Peyer's patch (tissue), 4 donors: ENCODE measurements at regions not wholly inside any gene's neighbourhood (a gene's known extent, or its start where the extent isn't known, plus 50 kb on each side); places are given as distances from the start of the nearest gene placed in this dataset.
"Not testable (repeated sequence)": the region's sequence is repeated elsewhere in the genome, so short reads cannot be mapped to it uniquely, and the experiment has no call there.

Experiments used
- DNase-seq, 3 donors: peaks; one replicate each; pipeline ENCODE4 v3.0.0-alpha.2; 2017 to 2019
- H3K27ac ChIP-seq, 4 donors: fragments of 200-600 bp; sonication (generic); one replicate each; pipeline ENCODE4 v1.5.1; 2016 to 2019
- H3K27me3 ChIP-seq, 2 donors: fragments of 200-600 bp; sonication (generic); one replicate each; pipeline ENCODE4 v1.5.1; 2019
- H3K36me3 ChIP-seq, 3 donors: fragments of 200-600 bp; sonication (generic); one replicate each; pipeline ENCODE4 v1.5.1; 2016 to 2019
- H3K4me1 ChIP-seq, 4 donors: fragments of 200-600 bp; sonication (generic); one replicate each; pipeline ENCODE4 v1.5.1; 2016 to 2019
- H3K4me3 ChIP-seq, 4 donors: fragments of 200-600 bp; sonication (generic); 1 replicate in 3 of 4; 2 replicates in 1 of 4; pipeline ENCODE4 v1.5.1; 2016 to 2019; ENCODE audit warnings: mild to moderate bottlenecking in 1 of 4
- H3K9me3 ChIP-seq, 4 donors: fragments of 200-600 bp; sonication (generic); one replicate each; pipeline ENCODE4 v1.5.1; 2016 to 2019; ENCODE audit warnings: mild to moderate bottlenecking in 1 of 4
- POLR2A ChIP-seq, 2 donors: fragments of 450-650 bp; IDR thresholded peaks; one replicate each; pipeline ENCODE4 v1.5.1; 2017; ENCODE audit warnings: antibody characterized with exemption in 2 of 2, mild to moderate bottlenecking in 2 of 2, moderate library complexity in 2 of 2
- TF ChIP-seq, protein P1 (sequence below), 6 experiments: fragments of 450-650 bp in 4 of 6; fragments of 200-600 bp in 2 of 6; sonication (generic) in 1 of 6; IDR thresholded peaks; one replicate each; pipeline ENCODE4 v1.5.1; 2017 to 2019; ENCODE audit warnings: antibody characterized with exemption in 6 of 6, mild to moderate bottlenecking in 3 of 6, moderate library complexity in 1 of 6

DNA sequence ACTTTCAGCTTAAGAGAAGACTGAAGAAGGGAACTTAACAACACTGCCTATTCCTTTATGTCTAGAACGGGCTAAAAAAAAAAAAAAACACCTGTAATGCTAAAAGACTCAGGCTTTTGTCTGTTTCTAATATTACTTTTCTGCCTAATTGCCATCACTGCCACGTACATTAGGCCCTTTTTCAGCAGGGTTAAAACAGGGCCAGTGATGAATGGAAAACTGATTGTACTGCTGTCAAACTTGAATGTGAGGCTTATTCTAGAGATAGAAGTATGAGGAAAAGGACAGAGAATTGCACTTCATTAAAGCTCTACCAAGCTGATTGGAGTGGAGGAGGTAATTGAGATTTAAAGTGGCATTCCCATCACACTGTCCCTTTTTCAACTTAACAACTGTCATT lies 535.8 kb downstream of the PRKD1 start:
- TF ChIP-seq POLR2A (IDR thresholded peaks at IDR 0.05), result no peak
- TF ChIP-seq, protein P1, sequence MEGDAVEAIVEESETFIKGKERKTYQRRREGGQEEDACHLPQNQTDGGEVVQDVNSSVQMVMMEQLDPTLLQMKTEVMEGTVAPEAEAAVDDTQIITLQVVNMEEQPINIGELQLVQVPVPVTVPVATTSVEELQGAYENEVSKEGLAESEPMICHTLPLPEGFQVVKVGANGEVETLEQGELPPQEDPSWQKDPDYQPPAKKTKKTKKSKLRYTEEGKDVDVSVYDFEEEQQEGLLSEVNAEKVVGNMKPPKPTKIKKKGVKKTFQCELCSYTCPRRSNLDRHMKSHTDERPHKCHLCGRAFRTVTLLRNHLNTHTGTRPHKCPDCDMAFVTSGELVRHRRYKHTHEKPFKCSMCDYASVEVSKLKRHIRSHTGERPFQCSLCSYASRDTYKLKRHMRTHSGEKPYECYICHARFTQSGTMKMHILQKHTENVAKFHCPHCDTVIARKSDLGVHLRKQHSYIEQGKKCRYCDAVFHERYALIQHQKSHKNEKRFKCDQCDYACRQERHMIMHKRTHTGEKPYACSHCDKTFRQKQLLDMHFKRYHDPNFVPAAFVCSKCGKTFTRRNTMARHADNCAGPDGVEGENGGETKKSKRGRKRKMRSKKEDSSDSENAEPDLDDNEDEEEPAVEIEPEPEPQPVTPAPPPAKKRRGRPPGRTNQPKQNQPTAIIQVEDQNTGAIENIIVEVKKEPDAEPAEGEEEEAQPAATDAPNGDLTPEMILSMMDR (IDR thresholded peaks at IDR 0.05), result no peak
- H3K4me3 ChIP-seq, result no peak overlapping the region
- H3K27me3 ChIP-seq, result no peaks in the 10 kb centered on the region
- H3K36me3 ChIP-seq, result no peaks in the 10 kb centered on the region
- H3K9me3 ChIP-seq, result no peaks in the 10 kb centered on the region
- H3K4me1 ChIP-seq, result peaks cover 0 to 10% (median 0%) of the 10 kb centered on the region in 4 donors
- DNase-seq, result no peak
- H3K27ac ChIP-seq, result peak overlapping the region in 2 of 4 donors; percentile 27 to 56

DNA sequence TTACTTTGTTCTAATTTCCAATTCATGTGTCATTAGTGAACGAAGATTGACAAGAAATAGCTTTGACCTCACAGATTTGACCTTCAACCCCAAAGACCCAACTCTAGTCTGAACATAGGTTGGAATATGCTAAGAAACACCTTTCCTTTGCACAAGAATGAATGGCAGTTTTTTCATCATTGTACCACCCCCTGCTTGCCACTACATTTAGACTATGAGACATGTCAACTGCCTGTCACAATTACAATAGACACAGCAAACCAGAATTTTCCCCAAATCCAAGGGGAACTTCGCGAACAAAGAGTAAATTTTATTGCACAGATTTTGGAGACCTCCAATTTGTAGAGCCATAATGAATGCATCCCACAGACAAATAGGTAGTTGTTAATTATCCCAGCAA lies 535.4 kb downstream of the PRKD1 start:
- Histone ChIP-seq H3K27me3 (no peaks in the 10 kb centered on the region), H3K9me3 (no peaks in the 10 kb centered on the region), H3K4me1 (peaks cover 0 to 10% (median 0%) of the 10 kb centered on the region in 4 donors), H3K36me3 (no peaks in the 10 kb centered on the region), H3K27ac (peak overlapping the region in 2 of 4 donors; percentile 27 to 56), H3K4me3 (no peak overlapping the region)
- no peak for DNase-seq
- no peak for TF ChIP-seq POLR2A (IDR thresholded peaks at IDR 0.05)
- TF ChIP-seq, protein P1 (IDR thresholded peaks at IDR 0.05), result no peak

DNA sequence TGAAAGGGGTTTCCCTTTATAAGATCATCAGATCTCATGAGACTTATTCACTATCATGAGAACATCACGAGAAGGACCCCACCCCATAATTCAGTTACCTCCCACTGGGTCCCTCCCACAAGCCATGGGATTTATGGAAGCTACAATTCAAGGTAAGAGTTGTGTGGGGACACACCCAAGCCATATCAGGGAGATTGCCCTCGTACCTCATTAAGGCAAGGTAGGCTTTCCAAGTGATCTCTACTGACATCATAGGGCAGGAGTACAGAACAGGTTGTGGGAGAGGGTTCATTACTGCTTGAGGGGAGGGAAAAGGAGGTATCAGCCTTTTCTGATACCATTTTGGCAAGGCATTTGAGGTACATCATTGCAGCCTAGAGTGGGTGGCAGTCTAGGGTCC lies 524.6 kb downstream of the PRKD1 start:
- TF ChIP-seq, protein P1 (IDR thresholded peaks at IDR 0.05), result peak in 1 of 6 experiments; percentile 10
- no peak for TF ChIP-seq POLR2A (IDR thresholded peaks at IDR 0.05)
- DNase-seq, result peak in 1 of 3 donors; percentile 69
- Histone ChIP-seq H3K4me3 (no peak overlapping the region), H3K27ac (peak overlapping the region in 1 of 4 donors; percentile 25), H3K4me1 (no peaks in the 10 kb centered on the region), H3K9me3 (no peaks in the 10 kb centered on the region), H3K36me3 (no peaks in the 10 kb centered on the region), H3K27me3 (no peaks in the 10 kb centered on the region)

DNA sequence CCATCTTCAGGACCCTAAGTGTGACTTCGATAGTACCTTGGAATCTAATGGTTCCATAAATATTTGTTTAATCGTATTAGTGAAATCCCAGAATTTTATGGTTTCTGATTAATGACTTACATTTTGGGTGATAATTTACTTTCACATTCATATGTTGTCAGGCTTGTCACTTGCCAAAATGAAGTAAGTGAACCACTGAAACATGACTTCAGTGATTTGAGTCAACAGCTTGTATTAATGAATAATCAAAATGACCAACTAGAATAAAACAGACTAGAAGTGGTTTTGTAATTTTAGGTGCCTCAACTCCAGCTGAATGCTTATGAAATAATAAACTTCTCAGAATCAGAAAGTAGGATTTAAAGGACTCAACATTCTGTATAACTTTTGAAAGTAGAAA lies 517.1 kb downstream of the PRKD1 start:
- no peaks in the 10 kb centered on the region for H3K36me3 ChIP-seq
- DNase-seq, result no peak
- H3K4me1 ChIP-seq, result no peaks in the 10 kb centered on the region
- H3K27me3 ChIP-seq, result no peaks in the 10 kb centered on the region
- no peak overlapping the region for H3K4me3 ChIP-seq
- H3K27ac ChIP-seq, result no peak overlapping the region
- TF ChIP-seq, protein P1 (IDR thresholded peaks at IDR 0.05), result no peak
- no peak for TF ChIP-seq POLR2A (IDR thresholded peaks at IDR 0.05)
- no peaks in the 10 kb centered on the region for H3K9me3 ChIP-seq

DNA sequence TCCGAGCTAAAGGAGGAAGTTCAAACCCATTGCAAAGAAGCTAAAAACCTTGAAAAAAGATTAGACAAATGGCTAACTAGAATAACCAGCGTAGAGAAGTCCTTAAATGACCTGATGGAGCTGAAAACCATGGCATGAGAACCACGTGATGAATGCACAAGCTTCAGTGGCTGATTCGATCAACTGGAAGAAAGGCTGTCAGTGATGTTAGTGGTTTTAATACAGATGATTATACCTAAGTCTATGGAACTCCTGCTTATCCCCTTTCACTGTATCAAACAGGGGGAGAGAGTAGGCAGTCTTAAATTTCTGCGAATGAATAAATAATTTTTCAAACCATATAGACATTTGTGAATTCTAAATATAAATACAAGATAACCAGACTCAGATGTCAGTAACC lies 512.7 kb downstream of the PRKD1 start:
- not testable (repeated sequence) for DNase-seq, H3K36me3 ChIP-seq, H3K4me3 ChIP-seq, H3K27ac ChIP-seq, H3K4me1 ChIP-seq, H3K27me3 ChIP-seq, H3K9me3 ChIP-seq

DNA sequence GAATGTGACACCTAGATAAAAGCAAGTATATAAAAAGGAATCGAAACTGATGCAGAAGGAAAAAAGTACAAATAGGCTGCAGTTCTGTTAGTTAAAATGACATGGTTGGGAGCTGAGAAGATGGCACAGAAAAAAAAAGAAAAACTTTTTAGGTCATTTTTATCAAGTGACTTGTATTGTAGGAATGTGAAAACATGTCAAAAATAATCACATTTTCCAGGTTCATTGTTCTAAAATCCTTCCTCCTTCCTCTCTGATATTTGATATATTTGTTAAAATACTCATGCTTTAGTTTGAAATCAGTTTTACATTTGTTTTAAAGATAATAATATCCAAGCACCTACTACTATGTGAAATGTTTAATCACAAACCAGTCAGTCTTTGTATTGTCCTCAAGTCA lies 507.9 kb downstream of the PRKD1 start:
- H3K27ac ChIP-seq, result no peak overlapping the region
- H3K27me3 ChIP-seq, result no peaks in the 10 kb centered on the region
- no peak for TF ChIP-seq POLR2A (IDR thresholded peaks at IDR 0.05)
- TF ChIP-seq, protein P1 (IDR thresholded peaks at IDR 0.05), result no peak
- H3K9me3 ChIP-seq, result no peaks in the 10 kb centered on the region
- H3K4me3 ChIP-seq, result no peak overlapping the region
- DNase-seq, result no peak
- H3K36me3 ChIP-seq, result no peaks in the 10 kb centered on the region
- H3K4me1 ChIP-seq, result no peaks in the 10 kb centered on the region
